Panc1 (cell line): ENCODE measurements at regions not wholly inside any gene's neighbourhood (a gene's known extent, or its start where the extent isn't known, plus 50 kb on each side); places are given as distances from the start of the nearest gene placed in this dataset.

ENCODE experiments used
- ATAC-seq: fragments of 200-7000 bp; cut with Tn5 transposase; 2 replicates; pipeline ENCODE4 v1.9.1; 2020; ENCODE audit warnings: mild to moderate bottlenecking, moderate library complexity
- BruUV-seq: library from RNA; stranded (reverse); fragments of 400-500 nt; replicated peaks from 2 replicates; lab custom pipeline; 2021; lab: Mats Ljungman, UMichigan
- CTCF ChIA-PET: fragments of 300-600 bp; sonication (Branson Sonifier 250); formaldehyde crosslinking; loops from one replicate; lab custom pipeline; 2022; ENCODE audit warnings: antibody characterized with exemption; lab: Charles Lee
- POLR2A ChIA-PET: fragments of 300-600 bp; sonication (Branson Sonifier 250); formaldehyde crosslinking; loops from one replicate; lab custom pipeline; 2022; ENCODE audit warnings: antibody characterized with exemption; lab: Charles Lee
- DNase-seq: peaks from one replicate; pipeline ENCODE4 v3.0.0-alpha.2; 2010; ENCODE audit warnings: low read depth, low spot score
- H3K27ac ChIP-seq: 2 replicates; pipeline ENCODE4 v1.5.1; 2011; ENCODE audit warnings: mild to moderate bottlenecking, low read length, inconsistent platforms
- H3K27me3 ChIP-seq: fragments of 200-500 bp; sonication (Bioruptor generic); 2 replicates; pipeline ENCODE4 v1.6.0; 2014; ENCODE audit warnings: low read length, inconsistent platforms; ENCODE audit not compliant: control insufficient read depth, insufficient read depth
- H3K36me3 ChIP-seq: fragments of 200-500 bp; sonication (Bioruptor generic); 2 replicates; pipeline ENCODE4 v1.5.1; 2014; ENCODE audit warnings: inconsistent platforms, mild to moderate bottlenecking, low read length, moderate library complexity; ENCODE audit not compliant: control insufficient read depth, insufficient read depth
- H3K4me1 ChIP-seq: 2 replicates; pipeline ENCODE4 v1.5.1; 2011; ENCODE audit warnings: inconsistent platforms, mild to moderate bottlenecking, low read length, moderate library complexity; ENCODE audit not compliant: control insufficient read depth, insufficient read depth
- H3K4me3 ChIP-seq, 2 experiments: 2 replicates each; pipeline ENCODE4 v1.5.1; 2011 to 2012; ENCODE audit warnings: low read depth in 2 of 2, low read length in 2 of 2, mild to moderate bottlenecking in 2 of 2, inconsistent platforms in 1 of 2, moderate library complexity in 1 of 2
- H3K9me3 ChIP-seq: fragments of 200-500 bp; sonication (Bioruptor generic); 2 replicates; pipeline ENCODE4 v1.5.1; 2014; ENCODE audit warnings: low read depth, mild to moderate bottlenecking, inconsistent platforms, low read length, moderate library complexity; ENCODE audit not compliant: control insufficient read depth, insufficient read depth
- POLR2AphosphoS5 ChIP-seq: IDR thresholded peaks from 2 replicates; pipeline ENCODE4 v1.6.1; 2012; ENCODE audit warnings: mild to moderate bottlenecking, low read depth, low read length, moderate library complexity
- SIN3A ChIP-seq: IDR thresholded peaks from 2 replicates; pipeline ENCODE4 v1.6.1; 2012; ENCODE audit warnings: low read depth, mild to moderate bottlenecking, low read length, moderate library complexity, borderline replicate concordance; ENCODE audit not compliant: insufficient read depth
- TCF7L2 ChIP-seq: IDR thresholded peaks from 2 replicates; pipeline ENCODE4 v1.6.1; 2011; ENCODE audit warnings: mild to moderate bottlenecking, low read depth, low read length, inconsistent platforms
- in situ Hi-C: cut with HindIII; loops from 2 replicates; pipeline ENCODE4 v1.10.0; 2016; ENCODE audit warnings: low sequenced_read_pairs, low pct_unique_long_range_greater_than_20kb
- intact Hi-C: fragments of 100-400 bp; cut with micrococcal nuclease; formaldehyde crosslinking; loops from one replicate; pipeline ENCODE4 v1.10.0; 2022; ENCODE audit not compliant: unreplicated experiment
- TF ChIP-seq, protein P1 (sequence below): fragments of 450-650 bp; IDR thresholded peaks from 2 replicates; pipeline ENCODE4 v1.5.1; 2017; ENCODE audit warnings: mild to moderate bottlenecking
- TF ChIP-seq, protein P2 (sequence below), 2 experiments: IDR thresholded peaks; 2 replicates each; pipeline ENCODE4 v1.6.1; 2011 to 2012; ENCODE audit warnings: low read depth in 2 of 2, control low read depth in 1 of 2, low read length in 1 of 2, mild to moderate bottlenecking in 1 of 2, moderate library complexity in 1 of 2; ENCODE audit not compliant: insufficient read depth in 1 of 2

DNA sequence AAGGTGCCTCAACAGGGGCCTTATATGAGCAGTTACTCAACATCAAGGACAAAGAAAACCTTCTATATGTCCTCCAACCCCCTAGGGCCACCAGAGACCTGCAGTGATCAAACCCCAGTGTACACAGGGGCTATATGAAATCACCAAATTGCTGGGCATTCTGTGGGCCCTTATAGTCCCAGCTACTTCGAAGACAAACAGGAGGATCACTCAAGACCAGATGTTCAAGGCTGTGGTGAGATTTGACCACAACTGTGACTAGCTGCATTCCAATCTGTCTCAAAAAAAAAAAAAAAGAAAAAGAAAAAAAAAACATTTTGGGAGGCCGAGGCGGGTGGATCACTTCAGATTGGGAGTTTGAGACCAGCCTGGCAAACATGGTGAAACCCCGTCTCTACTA lies 51.0 kb upstream of the PRB2 start:
- no peaks in the 10 kb centered on the region for H3K27me3 ChIP-seq
- no peaks in the 10 kb centered on the region for H3K36me3 ChIP-seq
- no TSS peak for BruUV-seq
- intact Hi-C loops (no loop called here), in situ Hi-C loops (no loop called here)
- no peaks in the 10 kb centered on the region for H3K9me3 ChIP-seq
- DNase-seq: no peak
- ChIA-PET POLR2A (no interaction called here), CTCF (no interaction called here)
- H3K4me1 ChIP-seq: no peaks in the 10 kb centered on the region
- TF ChIP-seq TCF7L2 (no peak), POLR2AphosphoS5 (no peak), SIN3A (no peak)
- TF ChIP-seq, protein P1, sequence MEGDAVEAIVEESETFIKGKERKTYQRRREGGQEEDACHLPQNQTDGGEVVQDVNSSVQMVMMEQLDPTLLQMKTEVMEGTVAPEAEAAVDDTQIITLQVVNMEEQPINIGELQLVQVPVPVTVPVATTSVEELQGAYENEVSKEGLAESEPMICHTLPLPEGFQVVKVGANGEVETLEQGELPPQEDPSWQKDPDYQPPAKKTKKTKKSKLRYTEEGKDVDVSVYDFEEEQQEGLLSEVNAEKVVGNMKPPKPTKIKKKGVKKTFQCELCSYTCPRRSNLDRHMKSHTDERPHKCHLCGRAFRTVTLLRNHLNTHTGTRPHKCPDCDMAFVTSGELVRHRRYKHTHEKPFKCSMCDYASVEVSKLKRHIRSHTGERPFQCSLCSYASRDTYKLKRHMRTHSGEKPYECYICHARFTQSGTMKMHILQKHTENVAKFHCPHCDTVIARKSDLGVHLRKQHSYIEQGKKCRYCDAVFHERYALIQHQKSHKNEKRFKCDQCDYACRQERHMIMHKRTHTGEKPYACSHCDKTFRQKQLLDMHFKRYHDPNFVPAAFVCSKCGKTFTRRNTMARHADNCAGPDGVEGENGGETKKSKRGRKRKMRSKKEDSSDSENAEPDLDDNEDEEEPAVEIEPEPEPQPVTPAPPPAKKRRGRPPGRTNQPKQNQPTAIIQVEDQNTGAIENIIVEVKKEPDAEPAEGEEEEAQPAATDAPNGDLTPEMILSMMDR: no peak
- TF ChIP-seq, protein P2, sequence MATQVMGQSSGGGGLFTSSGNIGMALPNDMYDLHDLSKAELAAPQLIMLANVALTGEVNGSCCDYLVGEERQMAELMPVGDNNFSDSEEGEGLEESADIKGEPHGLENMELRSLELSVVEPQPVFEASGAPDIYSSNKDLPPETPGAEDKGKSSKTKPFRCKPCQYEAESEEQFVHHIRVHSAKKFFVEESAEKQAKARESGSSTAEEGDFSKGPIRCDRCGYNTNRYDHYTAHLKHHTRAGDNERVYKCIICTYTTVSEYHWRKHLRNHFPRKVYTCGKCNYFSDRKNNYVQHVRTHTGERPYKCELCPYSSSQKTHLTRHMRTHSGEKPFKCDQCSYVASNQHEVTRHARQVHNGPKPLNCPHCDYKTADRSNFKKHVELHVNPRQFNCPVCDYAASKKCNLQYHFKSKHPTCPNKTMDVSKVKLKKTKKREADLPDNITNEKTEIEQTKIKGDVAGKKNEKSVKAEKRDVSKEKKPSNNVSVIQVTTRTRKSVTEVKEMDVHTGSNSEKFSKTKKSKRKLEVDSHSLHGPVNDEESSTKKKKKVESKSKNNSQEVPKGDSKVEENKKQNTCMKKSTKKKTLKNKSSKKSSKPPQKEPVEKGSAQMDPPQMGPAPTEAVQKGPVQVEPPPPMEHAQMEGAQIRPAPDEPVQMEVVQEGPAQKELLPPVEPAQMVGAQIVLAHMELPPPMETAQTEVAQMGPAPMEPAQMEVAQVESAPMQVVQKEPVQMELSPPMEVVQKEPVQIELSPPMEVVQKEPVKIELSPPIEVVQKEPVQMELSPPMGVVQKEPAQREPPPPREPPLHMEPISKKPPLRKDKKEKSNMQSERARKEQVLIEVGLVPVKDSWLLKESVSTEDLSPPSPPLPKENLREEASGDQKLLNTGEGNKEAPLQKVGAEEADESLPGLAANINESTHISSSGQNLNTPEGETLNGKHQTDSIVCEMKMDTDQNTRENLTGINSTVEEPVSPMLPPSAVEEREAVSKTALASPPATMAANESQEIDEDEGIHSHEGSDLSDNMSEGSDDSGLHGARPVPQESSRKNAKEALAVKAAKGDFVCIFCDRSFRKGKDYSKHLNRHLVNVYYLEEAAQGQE (IDR thresholded peaks at IDR 0.05; ENCODE audit: insufficient read depth in 1 of 2, low read depth in 2 of 2, low read length in 1 of 2): no peak
- no peak overlapping the region for H3K4me3 ChIP-seq
- ATAC-seq: no peak
- H3K27ac ChIP-seq: no peak overlapping the region

GRCh38 chr12:11457996-11458645 lies 62.8 kb upstream of the PRB2 start:
- in situ Hi-C loops: no loop called here
- CTCF ChIA-PET: no interaction called here

More at GRCh38 chr12:11457996-11458645, 62.8 kb upstream of the PRB2 start:
- TF ChIP-seq, protein P1: no peak
- no peak for TF ChIP-seq TCF7L2
- Histone ChIP-seq H3K4me3 (no peak overlapping the region), H3K4me1 (no peaks in the 10 kb centered on the region), H3K36me3 (no peaks in the 10 kb centered on the region), H3K27ac (no peak overlapping the region), H3K9me3 (no peaks in the 10 kb centered on the region), H3K27me3 (no peaks in the 10 kb centered on the region)
- intact Hi-C loops: no loop called here
- POLR2A ChIA-PET: no interaction called here
- no peak for ATAC-seq
- DNase-seq: no peak
- no TSS peak for BruUV-seq
